H1 (cell line): ENCODE measurements at regions not wholly inside any gene's neighbourhood (a gene's known extent, or its start where the extent isn't known, plus 50 kb on each side); places are given as distances from the start of the nearest gene placed in this dataset.

Source experiments
- CTCF ChIA-PET: fragments of 300-600 bp; sonication (Branson Sonifier 250); formaldehyde crosslinking; loops from one replicate; lab custom pipeline; 2021; ENCODE audit not compliant: partially characterized antibody; lab: Charles Lee
- POLR2A ChIA-PET: fragments of 300-600 bp; sonication (Branson Sonifier 250); formaldehyde crosslinking; loops from one replicate; lab custom pipeline; 2021; ENCODE audit warnings: inconsistent platforms; ENCODE audit not compliant: partially characterized antibody; lab: Charles Lee
- DNase-seq, 2 experiments: peaks; one replicate each; pipeline versions ENCODE4 v3.0.0 to v3.0.0-alpha.2; 2010 to 2022; ENCODE audit warnings: low spot score in 2 of 2, low read depth in 1 of 2, mixed read lengths in 1 of 2
- FAIRE-seq: peaks from 2 replicates; lab custom pipeline; 2011; peaks lifted over from hg19 to GRCh38; lab: Jason Lieb, UNC
- H2AFZ ChIP-seq: 2 replicates; pipeline ENCODE4 v1.8.1; 2012; ENCODE audit warnings: low read length, inconsistent platforms
- H2AK5ac ChIP-seq: 2 replicates; pipeline ENCODE4 v1.6.1; 2013; ENCODE audit warnings: low read depth, low read length
- H2BK120ac ChIP-seq: replicated peaks from 2 replicates; pipeline ENCODE3; 2013; ENCODE audit warnings: low read depth, low read length, inconsistent platforms
- H2BK12ac ChIP-seq: 2 replicates; pipeline ENCODE4 v1.6.1; 2013; ENCODE audit warnings: low read depth, low read length
- H2BK15ac ChIP-seq: 2 replicates; pipeline ENCODE4 v1.6.1; 2013; ENCODE audit warnings: low read length
- H2BK20ac ChIP-seq: 2 replicates; pipeline ENCODE4 v1.6.1; 2013; ENCODE audit warnings: low read length
- H2BK5ac ChIP-seq: 2 replicates; pipeline ENCODE4 v1.6.1; 2013; ENCODE audit warnings: low read depth, low read length
- H3K14ac ChIP-seq: 2 replicates; pipeline ENCODE4 v1.6.1; 2013; ENCODE audit warnings: inconsistent platforms; ENCODE audit not compliant: insufficient read length
- H3K18ac ChIP-seq: 2 replicates; pipeline ENCODE4 v1.6.1; 2013; ENCODE audit warnings: low read length; ENCODE audit errors: extremely low read depth
- H3K23ac ChIP-seq: 2 replicates; pipeline ENCODE4 v1.6.1; 2013; ENCODE audit warnings: inconsistent platforms; ENCODE audit not compliant: insufficient read length
- H3K23me2 ChIP-seq: 2 replicates; pipeline ENCODE4 v1.6.1; 2013; ENCODE audit warnings: low read depth, low read length
- H3K27ac ChIP-seq: 2 replicates; pipeline ENCODE4 v1.6.1; 2011; ENCODE audit warnings: low read depth, low read length, inconsistent platforms
- H3K27me3 ChIP-seq, 4 experiments: replicated peaks in 1 of 4; 1 replicate in 1 of 4; 2 replicates in 3 of 4; pipeline versions ENCODE4 v1.6.1 to v1.8.1; 2011 to 2013; ENCODE audit warnings: low read length in 3 of 4, mild to moderate bottlenecking in 3 of 4, inconsistent platforms in 2 of 4, mixed read lengths in 2 of 4, moderate library complexity in 1 of 4; ENCODE audit not compliant: control insufficient read depth in 3 of 4, insufficient read depth in 3 of 4; ENCODE audit errors: extremely low read depth in 1 of 4
- H3K36me3 ChIP-seq, 4 experiments: 2 replicates each; pipeline versions ENCODE4 v1.6.1 to v1.8.1; 2011 to 2013; ENCODE audit warnings: mild to moderate bottlenecking in 4 of 4, low read length in 3 of 4, moderate library complexity in 2 of 4, control low read depth in 1 of 4, inconsistent platforms in 1 of 4; ENCODE audit not compliant: insufficient read depth in 4 of 4, control insufficient read depth in 2 of 4
- H3K4ac ChIP-seq: replicated peaks from 2 replicates; pipeline ENCODE3; 2013; ENCODE audit warnings: low read length, low read depth, mixed read lengths, inconsistent platforms; ENCODE audit not compliant: insufficient read length
- H3K4me1 ChIP-seq, 4 experiments: replicated peaks in 1 of 4; 1 replicate in 1 of 4; 2 replicates in 3 of 4; pipeline versions ENCODE4 v1.6.1 to v1.8.1; 2011 to 2013; ENCODE audit warnings: low read length in 3 of 4, inconsistent platforms in 2 of 4, mixed read lengths in 1 of 4; ENCODE audit not compliant: insufficient read depth in 4 of 4, control insufficient read depth in 3 of 4
- H3K4me2 ChIP-seq, 2 experiments: 2 replicates each; pipeline versions ENCODE4 v1.6.1 to v1.8.1; 2011 to 2013; ENCODE audit warnings: low read depth in 2 of 2, low read length in 2 of 2, control low read depth in 1 of 2, inconsistent platforms in 1 of 2, mild to moderate bottlenecking in 1 of 2; ENCODE audit not compliant: insufficient read depth in 1 of 2
- H3K4me3 ChIP-seq, 4 experiments: fragments of 200-600, 300-600 bp in 1 of 4; sonication (generic), shearing (Covaris generic), sonication (Bioruptor Twin) in 1 of 4; 2 replicates each; pipeline versions ENCODE4 v1.5.1 to v1.8.1; 2011 to 2016; ENCODE audit warnings: low read length in 4 of 4, low read depth in 3 of 4, control low read depth in 2 of 4, inconsistent platforms in 2 of 4, mild to moderate bottlenecking in 2 of 4, mixed read lengths in 1 of 4, moderate library complexity in 1 of 4; ENCODE audit not compliant: insufficient read depth in 2 of 4; ENCODE audit errors: extremely low read depth in 1 of 4
- H3K56ac ChIP-seq: replicated peaks from 2 replicates; pipeline ENCODE3; 2013; ENCODE audit warnings: low read depth, mild to moderate bottlenecking, mixed read lengths, low read length, inconsistent platforms; ENCODE audit not compliant: insufficient read length
- H3K79me1 ChIP-seq: 2 replicates; pipeline ENCODE4 v1.6.1; 2013; ENCODE audit warnings: low read depth, low read length, control low read depth
- H3K79me2 ChIP-seq, 2 experiments: 2 replicates each; pipeline versions ENCODE4 v1.6.1 to v1.8.1; 2012 to 2013; ENCODE audit warnings: low read length in 2 of 2, mild to moderate bottlenecking in 2 of 2, inconsistent platforms in 1 of 2; ENCODE audit not compliant: insufficient read depth in 2 of 2, control insufficient read depth in 1 of 2
- H3K9ac ChIP-seq, 4 experiments: replicated peaks in 1 of 4; 1 replicate in 1 of 4; 2 replicates in 3 of 4; pipeline versions ENCODE4 v1.6.1 to v1.8.1; 2011 to 2013; ENCODE audit warnings: low read depth in 3 of 4, low read length in 3 of 4, control low read depth in 2 of 4, mild to moderate bottlenecking in 2 of 4, moderate library complexity in 2 of 4, inconsistent platforms in 1 of 4; ENCODE audit errors: extremely low read depth in 1 of 4
- H3K9me3 ChIP-seq, 2 experiments: 2 replicates each; pipeline versions ENCODE4 v1.6.1 to v1.8.1; 2012 to 2013; ENCODE audit warnings: mild to moderate bottlenecking in 2 of 2, moderate library complexity in 2 of 2, control low read depth in 1 of 2, inconsistent platforms in 1 of 2, low read depth in 1 of 2, low read length in 1 of 2, mixed read lengths in 1 of 2; ENCODE audit not compliant: insufficient read depth in 2 of 2
- H4K20me1 ChIP-seq, 2 experiments: replicated peaks in 1 of 2; 2 replicates each; pipeline versions ENCODE3 to v1.8.1; 2011 to 2013; ENCODE audit warnings: inconsistent platforms in 2 of 2, low read length in 2 of 2, mild to moderate bottlenecking in 1 of 2; ENCODE audit not compliant: insufficient read depth in 2 of 2, control insufficient read depth in 1 of 2
- H4K5ac ChIP-seq: 2 replicates; pipeline ENCODE4 v1.6.1; 2013; ENCODE audit warnings: low read length, low read depth, mixed read lengths, inconsistent platforms; ENCODE audit not compliant: insufficient read length
- H4K8ac ChIP-seq: 2 replicates; pipeline ENCODE4 v1.8.0; 2013; ENCODE audit warnings: mild to moderate bottlenecking, moderate library complexity, low read length, inconsistent platforms; ENCODE audit not compliant: insufficient read depth; ENCODE audit errors: extremely low read depth
- H4K91ac ChIP-seq: replicated peaks from 2 replicates; pipeline ENCODE3; 2013; ENCODE audit warnings: low read length, mixed read lengths, inconsistent platforms; ENCODE audit not compliant: insufficient read length
- ASH2L ChIP-seq: fragments of 200-600, 300-600 bp; sonication (generic); IDR thresholded peaks from one replicate; pipeline ENCODE4 v1.7.1; 2017; ENCODE audit warnings: low read length
- ATF3 ChIP-seq: IDR thresholded peaks from 2 replicates; pipeline ENCODE4 v1.6.1; 2011; ENCODE audit warnings: low read depth, mild to moderate bottlenecking, low read length; ENCODE audit not compliant: insufficient read depth
- CHD2 ChIP-seq: IDR thresholded peaks from 2 replicates; pipeline ENCODE4 v1.6.1; 2012; ENCODE audit warnings: low read length, improper control_type of control experiment
- GABPA ChIP-seq: IDR thresholded peaks from 2 replicates; pipeline ENCODE4 v1.6.1; 2011; ENCODE audit warnings: mild to moderate bottlenecking, low read length, moderate library complexity, borderline replicate concordance; ENCODE audit not compliant: insufficient read depth
- GTF2F1 ChIP-seq: IDR thresholded peaks from 2 replicates; pipeline ENCODE4 v1.6.1; 2012; ENCODE audit warnings: low read depth, low read length, improper control_type of control experiment, borderline replicate concordance
- HDAC6 ChIP-seq: IDR thresholded peaks from one replicate; pipeline ENCODE4 v1.7.1; 2012; ENCODE audit warnings: low read depth, mild to moderate bottlenecking, inconsistent platforms, low read length, moderate library complexity
- KDM1A ChIP-seq: fragments of 200-600, 300-600 bp; sonication (generic); IDR thresholded peaks from 2 replicates; pipeline ENCODE4 v1.7.1; 2016; ENCODE audit warnings: mild to moderate bottlenecking, low read length, borderline replicate concordance
- PHF8 ChIP-seq: fragments of 200-600 bp; sonication (generic); conservative IDR thresholded peaks from 2 replicates; pipeline ENCODE4 v1.7.1; 2012; ENCODE audit warnings: low read depth, mild to moderate bottlenecking, inconsistent platforms, low read length, moderate library complexity
- SP2 ChIP-seq: IDR thresholded peaks from 2 replicates; pipeline ENCODE4 v1.6.1; 2012; ENCODE audit warnings: mild to moderate bottlenecking, low read length, inconsistent platforms
- SRF ChIP-seq: IDR thresholded peaks from 2 replicates; pipeline ENCODE4 v1.6.1; 2011; ENCODE audit warnings: mild to moderate bottlenecking, low read depth, low read length, moderate library complexity
- SUZ12 ChIP-seq: fragments of 200-600 bp; sonication (generic); IDR thresholded peaks from 2 replicates; pipeline ENCODE4 v1.6.1; 2012; ENCODE audit warnings: mild to moderate bottlenecking, inconsistent platforms, low read length, moderate library complexity, mixed read lengths
- TAF1 ChIP-seq: IDR thresholded peaks from 2 replicates; pipeline ENCODE4 v1.6.1; 2011; ENCODE audit warnings: mild to moderate bottlenecking, low read depth, low read length
- ZNF274 ChIP-seq: IDR thresholded peaks from 2 replicates; pipeline ENCODE4 v1.7.0; 2012; ENCODE audit warnings: low read length, borderline replicate concordance; ENCODE audit errors: extremely low read depth
- WGBS, 2 experiments: shearing (Covaris generic) in 1 of 2; methylation state at CpG; one replicate each; pipeline versions ENCODE4 v1.1.6 to v1.1.7; 2013 to 2015; ENCODE audit warnings: low lambda C conversion rate in 2 of 2, mixed read lengths in 2 of 2, inconsistent platforms in 1 of 2, low coverage in 1 of 2, missing lambda C conversion rate in 1 of 2; ENCODE audit not compliant: insufficient replicate concordance in 2 of 2, insufficient coverage in 1 of 2, insufficient read length in 1 of 2; ENCODE audit errors: extremely low coverage in 1 of 2, missing lambda C conversion rate in 1 of 2; 5-methylcytosine and 5-hydroxymethylcytosine counted together

GRCh38 chr6:87840324-87840723 is 138.3 kb upstream of the AKIRIN2 start:
- Histone ChIP-seq H3K14ac (no peak overlapping the region), H2BK5ac (no peak overlapping the region), H3K4me1 (no peaks in the 10 kb centered on the region), H4K5ac (no peak overlapping the region), H3K56ac (no peak overlapping the region), H3K79me2 (no peaks in the 10 kb centered on the region), H4K8ac (no peak overlapping the region), H4K20me1 (no peaks in the 10 kb centered on the region), H3K27me3 (no peaks in the 10 kb centered on the region), H2BK15ac (no peak overlapping the region), H2BK120ac (no peak overlapping the region), H3K23me2 (no peaks in the 10 kb centered on the region), H3K9ac (no peak overlapping the region), H3K23ac (no peak overlapping the region), H3K9me3 (no peaks in the 10 kb centered on the region; a peak in 1 of 4 replicates), H3K36me3 (no peaks in the 10 kb centered on the region), H2AFZ (no peak overlapping the region), H3K4me3 (no peak overlapping the region), H3K4ac (no peak overlapping the region), H2AK5ac (no peak overlapping the region), H3K4me2 (no peak overlapping the region), H2BK12ac (no peak overlapping the region), H3K27ac (no peak overlapping the region), H3K18ac (no peak overlapping the region), H2BK20ac (no peak overlapping the region), H4K91ac (no peak overlapping the region), H3K79me1 (no peaks in the 10 kb centered on the region)
- FAIRE-seq (no peak), DNase-seq (no peak)
- CTCF ChIA-PET, result interaction anchor here (0.6 kb wide), 1 partner anchor 487 kb away, joined by 3 read pairs; no protein-coding TSS in a partner anchor
- 88% methylated on average over 6 of the region's 6 CpGs; no CpG with 5 or more reads in 1 of the 2 experiments for WGBS, 2 experiments
- POLR2A ChIA-PET, result no interaction called here
- TF ChIP-seq PHF8 (no peak), SUZ12 (no peak), GTF2F1 (no peak), CHD2 (no peak), ZNF274 (no peak), HDAC6 (no peak), ATF3 (no peak), KDM1A (no peak), GABPA (no peak), TAF1 (no peak), SP2 (no peak), ASH2L (no peak), SRF (no peak)
